SK-N-SH (cell line): ENCODE measurements at regions not wholly inside any gene's neighbourhood (a gene's known extent, or its start where the extent isn't known, plus 50 kb on each side); places are given as distances from the start of the nearest gene placed in this dataset.

Source experiments
- CHD2 ChIP-seq: fragments of 150-350 bp; IDR thresholded peaks from 2 replicates; pipeline ENCODE4 v1.6.1; 2018; ENCODE audit warnings: low read length; ENCODE audit not compliant: partially characterized antibody
- ELF1 ChIP-seq: IDR thresholded peaks from 2 replicates; pipeline ENCODE4 v1.4.0; 2012
- EP300 ChIP-seq, 2 experiments: IDR thresholded peaks; 2 replicates each; pipeline versions ENCODE4 v1.4.0 to v1.6.1; 2012; ENCODE audit warnings: borderline replicate concordance in 1 of 2, low read depth in 1 of 2, low read length in 1 of 2
- JUND ChIP-seq: IDR thresholded peaks from 2 replicates; pipeline ENCODE4 v1.4.0; 2012
- POLR2AphosphoS5 ChIP-seq: IDR thresholded peaks from 2 replicates; pipeline ENCODE4 v1.6.1; 2012; ENCODE audit warnings: low read depth, low read length
- RAD21 ChIP-seq: IDR thresholded peaks from 2 replicates; pipeline ENCODE4 v1.6.1; 2012; ENCODE audit warnings: mild to moderate bottlenecking, low read length
- RCOR1 ChIP-seq: fragments of 150-350 bp; IDR thresholded peaks from 2 replicates; pipeline ENCODE4 v1.6.1; 2017; ENCODE audit warnings: antibody characterized with exemption, low read length
- YY1 ChIP-seq: IDR thresholded peaks from 2 replicates; pipeline ENCODE4 v1.4.0; 2012; ENCODE audit warnings: low read depth, mild to moderate bottlenecking
- TF ChIP-seq, protein P1 (sequence below): fragments of 150-350 bp; IDR thresholded peaks from 2 replicates; pipeline ENCODE4 v1.6.1; 2017; ENCODE audit warnings: antibody characterized with exemption, low read length, low read depth, borderline replicate concordance
- TF ChIP-seq, protein P2 (sequence below): fragments of 200-600 bp; sonication (generic); IDR thresholded peaks from 2 replicates; pipeline ENCODE4 v1.6.1; 2017; ENCODE audit warnings: antibody characterized with exemption, mild to moderate bottlenecking, moderate library complexity
- TF ChIP-seq, protein P3 (sequence below): IDR thresholded peaks from 2 replicates; pipeline ENCODE4 v1.4.0; 2012; ENCODE audit warnings: low read depth
- TF ChIP-seq, protein P4 (sequence below): IDR thresholded peaks from 2 replicates; pipeline ENCODE4 v1.4.0; 2012; ENCODE audit warnings: low read depth, borderline replicate concordance
- TF ChIP-seq, protein P5 (sequence below): IDR thresholded peaks from 2 replicates; pipeline ENCODE4 v1.4.0; 2012; ENCODE audit warnings: low read depth, borderline replicate concordance
- TF ChIP-seq, protein P6 (sequence below): IDR thresholded peaks from 2 replicates; pipeline ENCODE4 v1.6.1; 2012; ENCODE audit warnings: mild to moderate bottlenecking, low read depth, low read length, moderate library complexity

DNA sequence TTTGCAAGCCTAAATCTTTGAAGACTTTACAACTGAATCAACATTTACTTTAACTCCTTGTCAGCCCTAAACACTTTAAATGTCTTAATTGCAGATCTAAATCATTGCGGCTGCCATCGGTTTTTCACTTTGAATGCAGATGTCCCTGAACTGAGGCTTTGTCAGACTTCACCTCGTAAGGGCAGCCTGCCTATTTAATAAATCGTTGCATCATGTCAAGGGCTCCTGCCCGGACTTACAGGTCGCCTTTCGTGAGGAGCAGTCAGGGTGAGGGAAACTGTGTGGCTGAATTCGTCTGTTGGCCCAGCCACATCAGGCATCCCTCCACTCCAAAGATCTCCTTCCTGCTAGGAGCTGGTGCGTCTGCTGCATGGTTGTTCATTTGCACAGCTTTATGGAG lies 368.2 kb upstream of the NPVF start:
- TF ChIP-seq POLR2AphosphoS5 (no peak), EP300 (IDR thresholded peaks at IDR 0.05; ENCODE audit: borderline replicate concordance in 1 of 2, low read depth in 1 of 2, low read length in 1 of 2) (no peak), JUND (no peak), RCOR1 (no peak), YY1 (no peak), ELF1 (no peak), RAD21 (no peak), CHD2 (no peak)
- TF ChIP-seq, protein P1, sequence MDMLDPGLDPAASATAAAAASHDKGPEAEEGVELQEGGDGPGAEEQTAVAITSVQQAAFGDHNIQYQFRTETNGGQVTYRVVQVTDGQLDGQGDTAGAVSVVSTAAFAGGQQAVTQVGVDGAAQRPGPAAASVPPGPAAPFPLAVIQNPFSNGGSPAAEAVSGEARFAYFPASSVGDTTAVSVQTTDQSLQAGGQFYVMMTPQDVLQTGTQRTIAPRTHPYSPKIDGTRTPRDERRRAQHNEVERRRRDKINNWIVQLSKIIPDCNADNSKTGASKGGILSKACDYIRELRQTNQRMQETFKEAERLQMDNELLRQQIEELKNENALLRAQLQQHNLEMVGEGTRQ: no peak
- TF ChIP-seq, protein P2, sequence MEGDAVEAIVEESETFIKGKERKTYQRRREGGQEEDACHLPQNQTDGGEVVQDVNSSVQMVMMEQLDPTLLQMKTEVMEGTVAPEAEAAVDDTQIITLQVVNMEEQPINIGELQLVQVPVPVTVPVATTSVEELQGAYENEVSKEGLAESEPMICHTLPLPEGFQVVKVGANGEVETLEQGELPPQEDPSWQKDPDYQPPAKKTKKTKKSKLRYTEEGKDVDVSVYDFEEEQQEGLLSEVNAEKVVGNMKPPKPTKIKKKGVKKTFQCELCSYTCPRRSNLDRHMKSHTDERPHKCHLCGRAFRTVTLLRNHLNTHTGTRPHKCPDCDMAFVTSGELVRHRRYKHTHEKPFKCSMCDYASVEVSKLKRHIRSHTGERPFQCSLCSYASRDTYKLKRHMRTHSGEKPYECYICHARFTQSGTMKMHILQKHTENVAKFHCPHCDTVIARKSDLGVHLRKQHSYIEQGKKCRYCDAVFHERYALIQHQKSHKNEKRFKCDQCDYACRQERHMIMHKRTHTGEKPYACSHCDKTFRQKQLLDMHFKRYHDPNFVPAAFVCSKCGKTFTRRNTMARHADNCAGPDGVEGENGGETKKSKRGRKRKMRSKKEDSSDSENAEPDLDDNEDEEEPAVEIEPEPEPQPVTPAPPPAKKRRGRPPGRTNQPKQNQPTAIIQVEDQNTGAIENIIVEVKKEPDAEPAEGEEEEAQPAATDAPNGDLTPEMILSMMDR: no peak
- TF ChIP-seq, protein P3, sequence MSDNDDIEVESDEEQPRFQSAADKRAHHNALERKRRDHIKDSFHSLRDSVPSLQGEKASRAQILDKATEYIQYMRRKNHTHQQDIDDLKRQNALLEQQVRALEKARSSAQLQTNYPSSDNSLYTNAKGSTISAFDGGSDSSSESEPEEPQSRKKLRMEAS: no peak
- TF ChIP-seq, protein P4, sequence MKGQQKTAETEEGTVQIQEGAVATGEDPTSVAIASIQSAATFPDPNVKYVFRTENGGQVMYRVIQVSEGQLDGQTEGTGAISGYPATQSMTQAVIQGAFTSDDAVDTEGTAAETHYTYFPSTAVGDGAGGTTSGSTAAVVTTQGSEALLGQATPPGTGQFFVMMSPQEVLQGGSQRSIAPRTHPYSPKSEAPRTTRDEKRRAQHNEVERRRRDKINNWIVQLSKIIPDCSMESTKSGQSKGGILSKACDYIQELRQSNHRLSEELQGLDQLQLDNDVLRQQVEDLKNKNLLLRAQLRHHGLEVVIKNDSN: no peak
- TF ChIP-seq, protein P5, sequence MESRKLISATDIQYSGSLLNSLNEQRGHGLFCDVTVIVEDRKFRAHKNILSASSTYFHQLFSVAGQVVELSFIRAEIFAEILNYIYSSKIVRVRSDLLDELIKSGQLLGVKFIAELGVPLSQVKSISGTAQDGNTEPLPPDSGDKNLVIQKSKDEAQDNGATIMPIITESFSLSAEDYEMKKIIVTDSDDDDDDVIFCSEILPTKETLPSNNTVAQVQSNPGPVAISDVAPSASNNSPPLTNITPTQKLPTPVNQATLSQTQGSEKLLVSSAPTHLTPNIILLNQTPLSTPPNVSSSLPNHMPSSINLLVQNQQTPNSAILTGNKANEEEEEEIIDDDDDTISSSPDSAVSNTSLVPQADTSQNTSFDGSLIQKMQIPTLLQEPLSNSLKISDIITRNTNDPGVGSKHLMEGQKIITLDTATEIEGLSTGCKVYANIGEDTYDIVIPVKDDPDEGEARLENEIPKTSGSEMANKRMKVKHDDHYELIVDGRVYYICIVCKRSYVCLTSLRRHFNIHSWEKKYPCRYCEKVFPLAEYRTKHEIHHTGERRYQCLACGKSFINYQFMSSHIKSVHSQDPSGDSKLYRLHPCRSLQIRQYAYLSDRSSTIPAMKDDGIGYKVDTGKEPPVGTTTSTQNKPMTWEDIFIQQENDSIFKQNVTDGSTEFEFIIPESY: no peak
- TF ChIP-seq, protein P6, sequence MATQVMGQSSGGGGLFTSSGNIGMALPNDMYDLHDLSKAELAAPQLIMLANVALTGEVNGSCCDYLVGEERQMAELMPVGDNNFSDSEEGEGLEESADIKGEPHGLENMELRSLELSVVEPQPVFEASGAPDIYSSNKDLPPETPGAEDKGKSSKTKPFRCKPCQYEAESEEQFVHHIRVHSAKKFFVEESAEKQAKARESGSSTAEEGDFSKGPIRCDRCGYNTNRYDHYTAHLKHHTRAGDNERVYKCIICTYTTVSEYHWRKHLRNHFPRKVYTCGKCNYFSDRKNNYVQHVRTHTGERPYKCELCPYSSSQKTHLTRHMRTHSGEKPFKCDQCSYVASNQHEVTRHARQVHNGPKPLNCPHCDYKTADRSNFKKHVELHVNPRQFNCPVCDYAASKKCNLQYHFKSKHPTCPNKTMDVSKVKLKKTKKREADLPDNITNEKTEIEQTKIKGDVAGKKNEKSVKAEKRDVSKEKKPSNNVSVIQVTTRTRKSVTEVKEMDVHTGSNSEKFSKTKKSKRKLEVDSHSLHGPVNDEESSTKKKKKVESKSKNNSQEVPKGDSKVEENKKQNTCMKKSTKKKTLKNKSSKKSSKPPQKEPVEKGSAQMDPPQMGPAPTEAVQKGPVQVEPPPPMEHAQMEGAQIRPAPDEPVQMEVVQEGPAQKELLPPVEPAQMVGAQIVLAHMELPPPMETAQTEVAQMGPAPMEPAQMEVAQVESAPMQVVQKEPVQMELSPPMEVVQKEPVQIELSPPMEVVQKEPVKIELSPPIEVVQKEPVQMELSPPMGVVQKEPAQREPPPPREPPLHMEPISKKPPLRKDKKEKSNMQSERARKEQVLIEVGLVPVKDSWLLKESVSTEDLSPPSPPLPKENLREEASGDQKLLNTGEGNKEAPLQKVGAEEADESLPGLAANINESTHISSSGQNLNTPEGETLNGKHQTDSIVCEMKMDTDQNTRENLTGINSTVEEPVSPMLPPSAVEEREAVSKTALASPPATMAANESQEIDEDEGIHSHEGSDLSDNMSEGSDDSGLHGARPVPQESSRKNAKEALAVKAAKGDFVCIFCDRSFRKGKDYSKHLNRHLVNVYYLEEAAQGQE: no peak
